Erythroblast (primary cell): ENCODE measurements at regions not wholly inside any gene's neighbourhood (a gene's known extent, or its start where the extent isn't known, plus 50 kb on each side); places are given as distances from the start of the nearest gene placed in this dataset.

ENCODE experiments used
- GATA1 ChIP-seq: IDR thresholded peaks from 2 replicates; pipeline ENCODE4 v1.6.1; 2011; ENCODE audit warnings: low read depth, mild to moderate bottlenecking, control low read depth, low read length, moderate library complexity
- POLR2A ChIP-seq: IDR thresholded peaks from 2 replicates; pipeline ENCODE4 v1.6.1; 2011; ENCODE audit warnings: mild to moderate bottlenecking, low read length

- TF ChIP-seq POLR2A (no peak), GATA1 (no peak)
Observed at GRCh38 chr18:72630991-72631390, 86.8 kb upstream of the CBLN2 start.
